ENCODE measurements at regions not wholly inside any gene's neighbourhood (a gene's known extent, or its start where the extent isn't known, plus 50 kb on each side); places are given as distances from the start of the nearest gene placed in this dataset.

- H3K9ac ChIP-seq, result no peak overlapping the region
Observed at GRCh38 chr11:35076201-35077100, 62.5 kb upstream of the CD44 start.

GRCh38 chr11:35077709-35078469 lies 61.1 kb upstream of the CD44 start:
- no peaks in the 10 kb centered on the region for H3K36me3 ChIP-seq (ENCODE audit: insufficient read depth)
- H2AFZ ChIP-seq (ENCODE audit: low read depth), result 0 out of 2 replicates have a peak overlapping the region, but pooled peaks have one; percentile 14
- H3K4me3 ChIP-seq (IDR thresholded peaks at IDR 0.05; ENCODE audit: insufficient read depth, low read depth, low read length), result no peak overlapping the region
- H3K27ac ChIP-seq, result no peak overlapping the region
- no peaks in the 10 kb centered on the region for H3K79me2 ChIP-seq (ENCODE audit: insufficient read depth, low read depth)
- H3K9ac ChIP-seq, result no peak overlapping the region
- H3K4me1 ChIP-seq (ENCODE audit: low read depth, poor library complexity, severe bottlenecking), result peaks cover 7% of the 10 kb centered on the region
- H3K27me3 ChIP-seq (ENCODE audit: insufficient read depth, low read depth), result no peaks in the 10 kb centered on the region
- no peak for TF ChIP-seq CTCF (conservative IDR thresholded peaks at IDR 0.05; ENCODE audit: low read depth, low read length)
- no peak overlapping the region for H3K4me2 ChIP-seq
- no peaks in the 10 kb centered on the region for H4K20me1 ChIP-seq (ENCODE audit: insufficient read depth)

More at GRCh38 chr11:35076201-35077100, 62.5 kb upstream of the CD44 start:
- Histone ChIP-seq H3K4me3 (IDR thresholded peaks at IDR 0.05; ENCODE audit: insufficient read depth, low read depth, low read length) (no peak overlapping the region), H3K4me2 (no peak overlapping the region), H4K20me1 (ENCODE audit: insufficient read depth) (no peaks in the 10 kb centered on the region), H2AFZ (ENCODE audit: low read depth) (no peak overlapping the region), H3K27ac (no peak overlapping the region), H3K27me3 (ENCODE audit: insufficient read depth, low read depth) (no peaks in the 10 kb centered on the region), H3K79me2 (ENCODE audit: insufficient read depth, low read depth) (no peaks in the 10 kb centered on the region), H3K4me1 (ENCODE audit: low read depth, poor library complexity, severe bottlenecking) (peaks cover 7% of the 10 kb centered on the region), H3K36me3 (ENCODE audit: insufficient read depth) (no peaks in the 10 kb centered on the region)
- no peak for TF ChIP-seq CTCF (conservative IDR thresholded peaks at IDR 0.05; ENCODE audit: low read depth, low read length)

- Histone ChIP-seq H3K27ac (no peak overlapping the region), H3K4me2 (no peak overlapping the region), H3K4me1 (ENCODE audit: low read depth, poor library complexity, severe bottlenecking) (peaks cover 7% of the 10 kb centered on the region), H3K27me3 (ENCODE audit: insufficient read depth, low read depth) (no peaks in the 10 kb centered on the region), H3K36me3 (ENCODE audit: insufficient read depth) (no peaks in the 10 kb centered on the region), H3K4me3 (IDR thresholded peaks at IDR 0.05; ENCODE audit: insufficient read depth, low read depth, low read length) (no peak overlapping the region), H2AFZ (ENCODE audit: low read depth) (no peak overlapping the region), H3K79me2 (ENCODE audit: insufficient read depth, low read depth) (no peaks in the 10 kb centered on the region), H3K9ac (no peak overlapping the region), H4K20me1 (ENCODE audit: insufficient read depth) (no peaks in the 10 kb centered on the region)
- no peak for TF ChIP-seq CTCF (conservative IDR thresholded peaks at IDR 0.05; ENCODE audit: low read depth, low read length)
Observed at GRCh38 chr11:35078470-35078735, 60.6 kb upstream of the CD44 start.

GRCh38 chr11:35079611-35080010 lies 59.4 kb upstream of the CD44 start:
- no peak overlapping the region for H2AFZ ChIP-seq (ENCODE audit: low read depth)
- H3K4me2 ChIP-seq, result no peak overlapping the region
- no peak overlapping the region for H3K4me3 ChIP-seq (IDR thresholded peaks at IDR 0.05; ENCODE audit: insufficient read depth, low read depth, low read length)
- H3K27me3 ChIP-seq (ENCODE audit: insufficient read depth, low read depth), result no peaks in the 10 kb centered on the region
- H3K9ac ChIP-seq, result no peak overlapping the region
- H3K36me3 ChIP-seq (ENCODE audit: insufficient read depth), result no peaks in the 10 kb centered on the region
- no peak for TF ChIP-seq CTCF (conservative IDR thresholded peaks at IDR 0.05; ENCODE audit: low read depth, low read length)
- H3K79me2 ChIP-seq (ENCODE audit: insufficient read depth, low read depth), result no peaks in the 10 kb centered on the region
- H3K27ac ChIP-seq, result no peak overlapping the region
- no peaks in the 10 kb centered on the region for H4K20me1 ChIP-seq (ENCODE audit: insufficient read depth)
- H3K4me1 ChIP-seq (ENCODE audit: low read depth, poor library complexity, severe bottlenecking), result peaks cover 7% of the 10 kb centered on the region
